ENCODE measurements at regions not wholly inside any gene's neighbourhood (a gene's known extent, or its start where the extent isn't known, plus 50 kb on each side); places are given as distances from the start of the nearest gene placed in this dataset.

- intact Hi-C loops (cut with DNase I) = no loop called here
- no peak for DNase-seq
These were observed 78.5 kb upstream of the DPYD start for GRCh38 chr1:97999320-97999719.

GRCh38 chr1:97996880-97997279 is 76.0 kb upstream of the DPYD start:
- intact Hi-C loops (cut with DNase I) = no loop called here

GRCh38 chr1:97989094-97989680 is 68.4 kb upstream of the DPYD start:
- DNase-seq = no peak
- intact Hi-C loops (cut with DNase I) = no loop called here

More at GRCh38 chr1:97996880-97997279, 76.0 kb upstream of the DPYD start:
- no peak for DNase-seq

GRCh38 chr1:97986041-97987005 is 65.5 kb upstream of the DPYD start:
- DNase-seq = no peak
- intact Hi-C loops (cut with DNase I) = no loop called here

- no peak for DNase-seq
- intact Hi-C loops (cut with DNase I) = no loop called here
These were observed 62.3 kb upstream of the DPYD start for GRCh38 chr1:97983126-97983525.

- intact Hi-C loops (cut with DNase I) = no loop called here
- DNase-seq = no peak
These were observed 59.7 kb upstream of the DPYD start for GRCh38 chr1:97980530-97980929.

- intact Hi-C loops (cut with DNase I) = no loop called here
- DNase-seq = no peak
These were observed 56.0 kb upstream of the DPYD start for GRCh38 chr1:97976801-97977200.

Measured in head of caudate nucleus (tissue), 42 donors.